Body of pancreas (tissue), 4 donors: ENCODE measurements at regions not wholly inside any gene's neighbourhood (a gene's known extent, or its start where the extent isn't known, plus 50 kb on each side); places are given as distances from the start of the nearest gene placed in this dataset.
A peak's percentile ranks its signal among the peaks of the same experiment; 100 is the strongest.

Experiments used
- ATAC-seq: fragments of 150-250 bp; one replicate; pipeline ENCODE4 v1.9.1; 2016
- DNase-seq, 4 donors: peaks; one replicate each; pipeline ENCODE4 v3.0.0-alpha.2; 2019
- H3K27ac ChIP-seq, 4 donors: fragments of 200-600 bp; sonication (generic); 1 replicate in 3 of 4; 2 replicates in 1 of 4; pipeline versions ENCODE4 v1.5.1 to v1.6.1; 2016 to 2019; ENCODE audit warnings: mild to moderate bottlenecking in 1 of 4, mixed read lengths in 1 of 4, moderate library complexity in 1 of 4
- H3K27me3 ChIP-seq, 2 donors: fragments of 200-600 bp; sonication (generic); one replicate each; pipeline ENCODE4 v1.6.0; 2016; ENCODE audit warnings: mild to moderate bottlenecking in 1 of 2
- H3K36me3 ChIP-seq, 2 donors: fragments of 200-600 bp; sonication (generic); replicated peaks in 1 of 2; 2 replicates each; pipeline ENCODE4 v1.5.1; 2016; ENCODE audit warnings: low read depth in 2 of 2; ENCODE audit not compliant: insufficient read depth in 1 of 2
- H3K4me1 ChIP-seq: fragments of 200-600 bp; sonication (generic); one replicate; pipeline ENCODE4 v1.6.0; 2016
- H3K4me3 ChIP-seq, 2 donors: fragments of 200-600 bp; sonication (generic); 1 replicate in 1 of 2; 2 replicates in 1 of 2; pipeline ENCODE4 v1.5.1; 2016 to 2019
- H3K9me3 ChIP-seq, 3 donors: fragments of 200-600 bp; sonication (generic); 1 replicate in 2 of 3; 2 replicates in 1 of 3; pipeline ENCODE4 v1.5.1; 2016
- POLR2A ChIP-seq, 3 donors: fragments of 450-650 bp; IDR thresholded peaks; one replicate each; pipeline ENCODE4 v1.6.1; 2016; ENCODE audit warnings: antibody characterized with exemption in 3 of 3, mild to moderate bottlenecking in 2 of 3
- WGBS, 2 donors: methylation state at CpG; one replicate each; pipeline ENCODE4 v1.1.5; 2017; 5-methylcytosine and 5-hydroxymethylcytosine counted together
- intact Hi-C: fragments of 100-400 bp; cut with DNase I; formaldehyde crosslinking; loops from one replicate; pipeline ENCODE4 v1.15.1; 2023
- TF ChIP-seq, protein P1 (sequence below), 7 experiments: fragments of 450-650 bp in 4 of 7; fragments of 200-600 bp in 3 of 7; sonication (generic) in 3 of 7; IDR thresholded peaks; one replicate each; pipeline ENCODE4 v1.5.1; 2016 to 2019; ENCODE audit warnings: antibody characterized with exemption in 7 of 7

DNA sequence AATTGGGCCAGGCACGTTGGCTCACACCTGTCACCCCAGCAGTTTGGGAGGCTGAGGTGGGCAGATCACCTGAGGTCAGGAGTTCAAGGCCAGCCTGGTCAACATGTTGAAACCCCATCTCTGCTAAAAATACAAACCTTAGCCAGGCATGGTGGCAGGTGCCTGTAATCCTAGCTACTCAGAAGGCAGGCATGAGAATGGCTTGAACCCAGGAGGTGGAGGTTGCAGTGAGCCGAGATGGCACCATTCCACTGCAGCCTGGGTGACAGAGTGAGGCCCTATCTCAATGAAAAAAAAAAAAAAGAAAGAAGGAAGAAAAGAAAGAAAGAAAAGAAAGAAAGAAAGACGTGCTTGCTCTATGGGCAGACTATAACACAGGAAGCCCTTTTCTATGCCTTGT lies 84.4 kb downstream of the FOXL1 start:
- H3K4me3 ChIP-seq = no peak overlapping the region
- WGBS, 2 donors = 32 to 48% methylated on average over 3 of the region's 3 CpGs

DNA sequence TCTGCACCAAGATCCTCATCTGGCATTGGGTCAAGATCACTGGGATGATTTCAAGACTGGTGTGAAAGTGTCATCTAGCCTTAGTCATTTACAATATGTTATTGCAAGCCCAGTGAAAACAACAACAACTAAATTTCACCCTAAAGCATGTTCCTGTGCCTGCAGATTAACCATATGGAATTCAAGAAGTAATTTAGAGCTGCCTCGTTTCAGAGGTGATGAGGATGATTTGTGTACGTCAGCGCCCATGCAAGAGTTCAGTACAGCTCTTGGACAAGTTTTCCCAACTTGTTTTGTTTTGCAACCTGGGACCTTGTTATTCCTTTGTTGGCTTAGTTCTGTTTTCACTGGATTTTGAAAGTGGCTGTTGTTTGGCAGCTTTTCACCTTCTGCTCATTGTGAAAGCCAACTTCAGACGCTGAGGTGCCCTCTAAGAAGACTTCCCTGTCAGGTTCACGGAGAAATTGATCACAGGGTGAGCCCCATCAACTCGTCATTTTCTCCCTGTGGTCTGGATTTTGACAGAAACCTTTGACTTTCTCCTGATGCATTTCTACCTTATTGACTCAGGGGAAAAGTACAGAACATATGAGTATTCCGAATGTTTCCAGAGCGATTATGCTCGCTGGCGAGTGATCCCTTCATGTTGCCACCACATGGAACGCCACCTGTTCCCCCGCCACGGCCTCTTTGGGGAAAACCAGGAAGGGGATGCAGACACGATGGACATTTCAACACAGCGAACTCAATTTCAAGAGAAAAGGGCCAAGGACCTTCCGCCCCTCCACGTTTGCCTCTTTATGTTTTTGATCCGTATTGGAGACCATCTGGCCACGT lies 85.6 kb downstream of the FOXL1 start:
- TF ChIP-seq, protein P1, sequence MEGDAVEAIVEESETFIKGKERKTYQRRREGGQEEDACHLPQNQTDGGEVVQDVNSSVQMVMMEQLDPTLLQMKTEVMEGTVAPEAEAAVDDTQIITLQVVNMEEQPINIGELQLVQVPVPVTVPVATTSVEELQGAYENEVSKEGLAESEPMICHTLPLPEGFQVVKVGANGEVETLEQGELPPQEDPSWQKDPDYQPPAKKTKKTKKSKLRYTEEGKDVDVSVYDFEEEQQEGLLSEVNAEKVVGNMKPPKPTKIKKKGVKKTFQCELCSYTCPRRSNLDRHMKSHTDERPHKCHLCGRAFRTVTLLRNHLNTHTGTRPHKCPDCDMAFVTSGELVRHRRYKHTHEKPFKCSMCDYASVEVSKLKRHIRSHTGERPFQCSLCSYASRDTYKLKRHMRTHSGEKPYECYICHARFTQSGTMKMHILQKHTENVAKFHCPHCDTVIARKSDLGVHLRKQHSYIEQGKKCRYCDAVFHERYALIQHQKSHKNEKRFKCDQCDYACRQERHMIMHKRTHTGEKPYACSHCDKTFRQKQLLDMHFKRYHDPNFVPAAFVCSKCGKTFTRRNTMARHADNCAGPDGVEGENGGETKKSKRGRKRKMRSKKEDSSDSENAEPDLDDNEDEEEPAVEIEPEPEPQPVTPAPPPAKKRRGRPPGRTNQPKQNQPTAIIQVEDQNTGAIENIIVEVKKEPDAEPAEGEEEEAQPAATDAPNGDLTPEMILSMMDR (IDR thresholded peaks at IDR 0.05) = no peak
- TF ChIP-seq POLR2A (IDR thresholded peaks at IDR 0.05) = no peak
- Histone ChIP-seq H3K4me1 (no peaks in the 10 kb centered on the region), H3K4me3 (no peak overlapping the region), H3K9me3 (no peaks in the 10 kb centered on the region), H3K27ac (no peak overlapping the region), H3K27me3 (no peaks in the 10 kb centered on the region), H3K36me3 (no peaks in the 10 kb centered on the region)
- intact Hi-C loops = no loop called here
- 57 to 61% methylated on average over 19 of the region's 19 CpGs for WGBS, 2 donors
- ATAC-seq (no peak), DNase-seq (no peak)

More for the DNA sequence above, 84.4 kb downstream of the FOXL1 start:
- H3K27ac ChIP-seq = no peak overlapping the region
- intact Hi-C loops = no loop called here
- no peaks in the 10 kb centered on the region for H3K27me3 ChIP-seq
- no peaks in the 10 kb centered on the region for H3K9me3 ChIP-seq
- ATAC-seq (no peak), DNase-seq (no peak)
- no peaks in the 10 kb centered on the region for H3K4me1 ChIP-seq
- TF ChIP-seq, protein P1 (IDR thresholded peaks at IDR 0.05) = no peak
- no peak for TF ChIP-seq POLR2A (IDR thresholded peaks at IDR 0.05)
- no peaks in the 10 kb centered on the region for H3K36me3 ChIP-seq

DNA sequence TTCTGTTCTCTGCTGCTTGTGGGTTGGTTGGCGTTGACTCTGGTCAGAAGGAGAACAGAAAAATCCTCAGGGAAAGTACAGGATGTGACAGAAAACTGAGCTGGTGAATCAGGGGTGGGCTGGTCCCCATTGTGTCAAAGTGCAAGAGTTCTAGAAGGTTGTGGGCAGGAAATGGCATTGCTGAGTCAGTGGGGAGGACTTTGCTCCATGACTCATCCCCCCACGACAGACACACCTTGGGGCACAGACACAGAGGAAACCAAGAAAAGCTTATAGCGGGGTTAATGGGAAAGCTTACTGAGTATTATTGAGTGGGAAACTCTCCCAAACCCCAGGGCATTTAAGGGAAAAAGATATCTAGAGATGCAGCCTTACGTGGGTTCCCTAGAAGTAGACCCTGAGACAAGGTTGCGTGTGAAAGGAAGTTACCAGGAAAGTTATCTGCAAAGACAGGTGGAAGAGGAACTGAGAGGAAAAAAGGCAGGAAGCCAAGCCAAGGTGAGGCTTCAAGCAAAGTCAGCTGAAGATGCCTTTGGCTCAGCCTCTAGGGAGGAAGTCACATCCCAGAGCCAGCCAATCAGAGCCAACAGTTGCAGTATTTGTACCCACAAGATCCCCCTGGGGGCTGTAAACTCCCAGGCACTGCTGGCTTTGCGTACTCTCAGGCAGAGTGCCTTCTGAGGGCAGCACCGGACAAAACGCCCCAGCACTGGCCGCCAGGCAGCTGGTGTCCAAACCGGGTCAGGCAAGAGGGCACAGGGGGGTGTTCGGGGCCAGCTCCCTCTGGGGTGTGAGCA lies 86.4 kb downstream of the FOXL1 start:
- no peak overlapping the region for H3K27ac ChIP-seq
- H3K27me3 ChIP-seq = no peaks in the 10 kb centered on the region
- H3K4me3 ChIP-seq = no peak overlapping the region
- 57 to 60% methylated on average over 7 to 11 of the region's 11 CpGs for WGBS, 2 donors
- DNase-seq (peak in 1 of 4 donors; percentile 22), ATAC-seq (no peak)
- H3K36me3 ChIP-seq = no peaks in the 10 kb centered on the region
- TF ChIP-seq, protein P1 (IDR thresholded peaks at IDR 0.05) = no peak
- TF ChIP-seq POLR2A (IDR thresholded peaks at IDR 0.05) = no peak
- no peaks in the 10 kb centered on the region for H3K4me1 ChIP-seq
- intact Hi-C loops = no loop called here
- H3K9me3 ChIP-seq = no peaks in the 10 kb centered on the region

DNA sequence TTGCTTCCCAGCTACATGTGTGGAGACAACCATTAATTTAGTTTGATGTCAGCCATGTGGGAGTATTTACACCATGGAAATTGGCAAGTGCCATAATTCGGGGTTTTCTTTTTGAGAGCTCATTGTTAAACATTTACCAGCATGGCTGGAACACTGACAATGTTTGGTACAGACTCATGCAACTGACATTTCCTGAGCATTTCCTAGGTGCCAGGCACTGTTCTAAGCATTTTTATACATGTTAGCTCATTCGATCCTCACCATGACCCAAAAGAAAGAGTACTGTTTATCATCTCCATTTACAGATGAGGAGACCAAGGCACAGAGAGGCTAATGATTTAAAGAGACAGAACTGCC lies 86.9 kb downstream of the FOXL1 start:
- no peak for TF ChIP-seq POLR2A (IDR thresholded peaks at IDR 0.05)
- TF ChIP-seq, protein P1 (IDR thresholded peaks at IDR 0.05) = no peak
- intact Hi-C loops = no loop called here
- DNase-seq (no peak), ATAC-seq (no peak)
- Histone ChIP-seq H3K27ac (no peak overlapping the region), H3K27me3 (no peaks in the 10 kb centered on the region), H3K4me3 (no peak overlapping the region), H3K9me3 (no peaks in the 10 kb centered on the region), H3K4me1 (no peaks in the 10 kb centered on the region), H3K36me3 (no peaks in the 10 kb centered on the region)
- WGBS, 2 donors = 27 to 45% methylated on average over 2 of the region's 2 CpGs
